GM12878 (cell line): ENCODE measurements at regions not wholly inside any gene's neighbourhood (a gene's known extent, or its start where the extent isn't known, plus 50 kb on each side); places are given as distances from the start of the nearest gene placed in this dataset.

ENCODE experiments used
- ATAC-seq: fragments of 200-7000 bp; cut with Tn5 transposase; 3 replicates; pipeline ENCODE4 v1.9.1; 2020; ENCODE audit warnings: mild to moderate bottlenecking, moderate library complexity
- BruUV-seq: library from RNA; stranded (reverse); fragments of 400-500 nt; replicated peaks from 2 replicates; lab custom pipeline; 2021; lab: Mats Ljungman, UMichigan
- CTCF ChIA-PET: fragments of 300-600 bp; sonication (Branson Sonifier 250); formaldehyde crosslinking; extraction: SDS; loops from one replicate; lab custom pipeline; 2021; ENCODE audit warnings: inconsistent platforms; lab: Yijun Ruan, JAX
- POLR2A ChIA-PET: fragments of 350-600 bp; formaldehyde crosslinking; extraction: SDS; loops from one replicate; lab custom pipeline; 2021; ENCODE audit warnings: inconsistent platforms; lab: Charles Lee
- RAD21 ChIA-PET: fragments of 300-600 bp; sonication (Branson Sonifier 250); formaldehyde crosslinking; loops from one replicate; lab custom pipeline; 2023; ENCODE audit warnings: antibody characterized with exemption; ENCODE audit not compliant: unreplicated experiment; lab: Charles Lee
- SMC1A ChIA-PET: fragments of 300-600 bp; sonication (Branson Sonifier 250); formaldehyde crosslinking; loops from one replicate; lab custom pipeline; 2023; ENCODE audit not compliant: unreplicated experiment, uncharacterized antibody; lab: Charles Lee
- DNase-seq: peaks from one replicate; pipeline ENCODE4 v3.0.0-alpha.2; 2011; ENCODE audit warnings: low read depth, low spot score
- FAIRE-seq: peaks from 3 replicates; lab custom pipeline; 2011; peaks lifted over from hg19 to GRCh38; lab: Jason Lieb, UNC
- H2AFZ ChIP-seq: 2 replicates; pipeline ENCODE4 v1.6.0; 2011; ENCODE audit warnings: low read depth, low read length, control low read depth; ENCODE audit not compliant: control insufficient read depth
- H3K27ac ChIP-seq: 2 replicates; pipeline ENCODE4 v1.5.1; 2011; ENCODE audit warnings: control low read depth; ENCODE audit not compliant: control insufficient read depth, insufficient read depth
- H3K27me3 ChIP-seq, 2 experiments: replicated peaks in 1 of 2; 2 replicates each; pipeline versions ENCODE4 v1.6.0 to v1.6.1; 2011; ENCODE audit warnings: low read length in 1 of 2; ENCODE audit not compliant: control insufficient read depth in 2 of 2, insufficient read depth in 2 of 2
- H3K36me3 ChIP-seq, 2 experiments: 2 replicates each; pipeline ENCODE4 v1.5.1; 2011; ENCODE audit warnings: low read length in 1 of 2; ENCODE audit not compliant: control insufficient read depth in 2 of 2, insufficient read depth in 2 of 2
- H3K4me1 ChIP-seq: 2 replicates; pipeline ENCODE4 v1.6.1; 2011; ENCODE audit warnings: mild to moderate bottlenecking, low read length, moderate library complexity, mixed read lengths; ENCODE audit not compliant: control insufficient read depth, insufficient read depth
- H3K4me2 ChIP-seq: 2 replicates; pipeline ENCODE4 v1.6.0; 2011; ENCODE audit warnings: control low read depth; ENCODE audit not compliant: control insufficient read depth, insufficient read depth
- H3K4me3 ChIP-seq: fragments of 200-600 bp; sonication (generic); 2 replicates; pipeline ENCODE4 v1.5.1; 2016
- H3K79me2 ChIP-seq: 2 replicates; pipeline ENCODE4 v1.6.0; 2011; ENCODE audit warnings: low read length; ENCODE audit not compliant: control insufficient read depth, insufficient read depth
- H3K9ac ChIP-seq: 2 replicates; pipeline ENCODE4 v1.8.0; 2011; ENCODE audit warnings: low read length, control low read depth, mixed read lengths; ENCODE audit not compliant: control insufficient read depth, insufficient read depth
- H3K9me3 ChIP-seq: replicated peaks from 3 replicates; pipeline ENCODE4 v1.5.1; 2011; ENCODE audit warnings: mild to moderate bottlenecking, low read length; ENCODE audit not compliant: control insufficient read depth, insufficient read depth
- H4K20me1 ChIP-seq: 2 replicates; pipeline ENCODE4 v1.6.0; 2011; ENCODE audit not compliant: control insufficient read depth, insufficient read depth
- ATF2 ChIP-seq: IDR thresholded peaks from 2 replicates; pipeline ENCODE4 v1.6.1; 2012; ENCODE audit warnings: low read length, inconsistent platforms
- ATF3 ChIP-seq: IDR thresholded peaks from 2 replicates; pipeline ENCODE4 v1.6.1; 2011; ENCODE audit warnings: low read depth, mild to moderate bottlenecking, low read length, moderate library complexity, borderline replicate concordance; ENCODE audit errors: extremely low read depth
- BCLAF1 ChIP-seq: fragments of 450-650 bp; IDR thresholded peaks from 2 replicates; pipeline ENCODE4 v1.6.1; 2017; ENCODE audit warnings: antibody characterized with exemption, mild to moderate bottlenecking, moderate library complexity
- BRCA1 ChIP-seq: IDR thresholded peaks from 2 replicates; pipeline ENCODE4 v1.6.1; 2011; ENCODE audit warnings: low read depth, low read length, improper control_type of control experiment
- CEBPB ChIP-seq, 2 experiments: fragments of 150-350 bp in 1 of 2; IDR thresholded peaks; 2 replicates each; pipeline ENCODE4 v1.6.1; 2012 to 2014; ENCODE audit warnings: low read depth in 2 of 2, low read length in 2 of 2, borderline replicate concordance in 1 of 2, inconsistent platforms in 1 of 2
- CTCF ChIP-seq, 3 experiments: IDR thresholded peaks in 2 of 3; conservative IDR thresholded peaks in 1 of 3; 2 replicates each; pipeline ENCODE4 v1.5.1; 2011; ENCODE audit warnings: low read depth in 3 of 3, low read length in 3 of 3, mild to moderate bottlenecking in 3 of 3, control low read depth in 2 of 3, moderate library complexity in 2 of 3, inconsistent platforms in 1 of 3, mixed read lengths in 1 of 3; ENCODE audit not compliant: control insufficient read depth in 2 of 3, insufficient read depth in 1 of 3; ENCODE audit errors: extremely low read depth in 1 of 3
- EGR1 ChIP-seq, 2 experiments: IDR thresholded peaks; 1 replicate in 1 of 2; 2 replicates in 1 of 2; pipeline ENCODE4 v1.6.1; 2011 to 2012; ENCODE audit warnings: low read depth in 2 of 2, low read length in 2 of 2, borderline replicate concordance in 1 of 2, mild to moderate bottlenecking in 1 of 2, moderate library complexity in 1 of 2
- GABPA ChIP-seq: IDR thresholded peaks from 2 replicates; pipeline ENCODE4 v1.6.1; 2014; ENCODE audit warnings: antibody characterized with exemption, low read depth, mild to moderate bottlenecking, inconsistent platforms
- HDGF ChIP-seq: fragments of 450-650 bp; IDR thresholded peaks from 2 replicates; pipeline ENCODE4 v1.6.1; 2016; ENCODE audit warnings: antibody characterized with exemption
- MTA2 ChIP-seq: fragments of 450-650 bp; IDR thresholded peaks from 2 replicates; pipeline ENCODE4 v1.6.1; 2016; ENCODE audit warnings: low read depth, mild to moderate bottlenecking, moderate library complexity
- NFYA ChIP-seq: IDR thresholded peaks from 2 replicates; pipeline ENCODE4 v1.6.1; 2011; ENCODE audit warnings: low read depth, mild to moderate bottlenecking, low read length, improper control_type of control experiment, borderline replicate concordance
- PBX3 ChIP-seq: IDR thresholded peaks from 2 replicates; pipeline ENCODE4 v1.6.1; 2011; ENCODE audit warnings: mild to moderate bottlenecking, low read depth, low read length, moderate library complexity; ENCODE audit not compliant: insufficient replicate concordance
- POLR2AphosphoS2 ChIP-seq: IDR thresholded peaks from 2 replicates; pipeline ENCODE4 v1.6.1; 2011; ENCODE audit warnings: low read depth, mild to moderate bottlenecking, low read length, improper control_type of control experiment, moderate library complexity
- SIN3A ChIP-seq: IDR thresholded peaks from 2 replicates; pipeline ENCODE4 v1.6.1; 2012; ENCODE audit warnings: low read depth, low read length, improper control_type of control experiment
- SIX5 ChIP-seq: IDR thresholded peaks from 2 replicates; pipeline ENCODE4 v1.6.1; 2011; ENCODE audit warnings: mild to moderate bottlenecking, low read depth, low read length, moderate library complexity; ENCODE audit not compliant: severe bottlenecking
- TAF1 ChIP-seq: IDR thresholded peaks from 2 replicates; pipeline ENCODE4 v1.6.1; 2011; ENCODE audit warnings: mild to moderate bottlenecking, low read depth, low read length, borderline replicate concordance
- ZBED1 ChIP-seq: IDR thresholded peaks from 2 replicates; pipeline ENCODE4 v1.6.1; 2016; ENCODE audit warnings: borderline replicate concordance
- ZNF207 ChIP-seq: fragments of 450-650 bp; IDR thresholded peaks from 2 replicates; pipeline ENCODE4 v1.6.1; 2014; ENCODE audit warnings: antibody characterized with exemption, mild to moderate bottlenecking, borderline replicate concordance
- WGBS: methylation state at CpG from one replicate; pipeline ENCODE4 v1.1.6; 2016; ENCODE audit warnings: low lambda C conversion rate; ENCODE audit not compliant: insufficient replicate concordance, insufficient coverage; ENCODE audit errors: missing lambda C conversion rate; 5-methylcytosine and 5-hydroxymethylcytosine counted together
- in situ Hi-C: fragments of 300-500 bp; cut with MboI; formaldehyde crosslinking; loops from 9 replicates; pipeline ENCODE4 v1.14.3; 2018; ENCODE audit warnings: mixed read lengths
- intact Hi-C: fragments of 100-400 bp; cut with micrococcal nuclease; formaldehyde crosslinking; loops from one replicate; pipeline ENCODE4 v1.14.2; 2022; ENCODE audit not compliant: unreplicated experiment

- Histone ChIP-seq H3K79me2 (no peaks in the 10 kb centered on the region), H3K4me1 (no peaks in the 10 kb centered on the region), H3K9ac (no peak overlapping the region), H3K36me3 (no peaks in the 10 kb centered on the region), H2AFZ (no peak overlapping the region), H3K4me2 (no peak overlapping the region), H3K27me3 (no peaks in the 10 kb centered on the region), H3K27ac (no peak overlapping the region), H3K4me3 (no peak overlapping the region), H4K20me1 (no peaks in the 10 kb centered on the region), H3K9me3 (no peaks in the 10 kb centered on the region)
- in situ Hi-C loops (no loop called here), intact Hi-C loops (no loop called here)
- RAD21 ChIA-PET, result no interaction called here
- no peak for TF ChIP-seq MTA2
- no peak for TF ChIP-seq BCLAF1
- TF ChIP-seq BRCA1, result no peak
- no peak for TF ChIP-seq HDGF
- no peak for TF ChIP-seq POLR2AphosphoS2
- no peak for TF ChIP-seq PBX3
- TF ChIP-seq EGR1 (IDR thresholded peaks at IDR 0.05; ENCODE audit: borderline replicate concordance in 1 of 2, low read depth in 2 of 2, low read length in 2 of 2), result no peak
- no peak for TF ChIP-seq CEBPB (IDR thresholded peaks at IDR 0.05; ENCODE audit: borderline replicate concordance in 1 of 2, low read depth in 2 of 2, low read length in 2 of 2)
- no peak for TF ChIP-seq GABPA
- no peak for TF ChIP-seq NFYA
- TF ChIP-seq SIX5, result no peak
- no peak for TF ChIP-seq ZBED1
- TF ChIP-seq SIN3A, result no peak
- TF ChIP-seq ATF2, result no peak
- no peak for TF ChIP-seq TAF1
- no peak for TF ChIP-seq CTCF (IDR thresholded peaks at IDR 0.05 in 2 of 3, conservative IDR thresholded peaks at IDR 0.05 in 1 of 3; ENCODE audit: control insufficient read depth in 2 of 3, extremely low read depth in 1 of 3, insufficient read depth in 1 of 3, low read depth in 3 of 3, low read length in 3 of 3)
- TF ChIP-seq ATF3, result no peak
- TF ChIP-seq ZNF207, result no peak
- SMC1A ChIA-PET, result no interaction called here
- CTCF ChIA-PET, result no interaction called here
- ATAC-seq (no peak), DNase-seq (no peak), FAIRE-seq (no peak)
- 0% methylated on average over 1 of the region's 1 CpG for WGBS
- POLR2A ChIA-PET, result no interaction called here
- no TSS peak for BruUV-seq
Measured at GRCh38 chr7:67654642-67655041, 658.0 kb downstream of the TYW1 start.
